ENCODE measurements at regions not wholly inside any gene's neighbourhood (a gene's known extent, or its start where the extent isn't known, plus 50 kb on each side); places are given as distances from the start of the nearest gene placed in this dataset.

DNA sequence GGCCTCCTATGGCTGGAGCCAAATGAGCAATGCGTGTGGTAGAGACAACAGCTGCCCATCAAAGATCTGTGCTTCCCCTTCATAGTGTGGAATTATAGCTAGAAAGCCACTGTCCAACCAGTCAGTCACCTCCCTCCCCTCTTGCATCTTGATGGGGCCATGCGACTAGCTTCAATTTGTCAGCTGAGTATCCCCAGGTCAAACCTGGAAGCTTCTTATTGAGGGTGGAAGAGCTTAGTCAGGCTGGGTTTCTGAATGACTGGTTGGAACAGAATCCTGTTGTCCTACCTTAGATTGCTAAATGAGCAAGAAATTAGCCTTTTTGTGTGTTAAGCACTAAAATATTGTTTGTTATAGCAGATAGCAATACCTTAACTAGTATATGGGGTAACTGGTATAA lies 625.4 kb downstream of the PTPRC start:
- TF ChIP-seq POLR2AphosphoS5 (IDR thresholded peaks at IDR 0.05) (no peak), MXI1 (conservative IDR thresholded peaks at IDR 0.05; ENCODE audit: poor library complexity, severe bottlenecking) (no peak), EZH2 (IDR thresholded peaks at IDR 0.05; ENCODE audit: borderline replicate concordance, insufficient read depth, low read length, poor library complexity, severe bottlenecking) (no peak)
- TF ChIP-seq, protein P1, sequence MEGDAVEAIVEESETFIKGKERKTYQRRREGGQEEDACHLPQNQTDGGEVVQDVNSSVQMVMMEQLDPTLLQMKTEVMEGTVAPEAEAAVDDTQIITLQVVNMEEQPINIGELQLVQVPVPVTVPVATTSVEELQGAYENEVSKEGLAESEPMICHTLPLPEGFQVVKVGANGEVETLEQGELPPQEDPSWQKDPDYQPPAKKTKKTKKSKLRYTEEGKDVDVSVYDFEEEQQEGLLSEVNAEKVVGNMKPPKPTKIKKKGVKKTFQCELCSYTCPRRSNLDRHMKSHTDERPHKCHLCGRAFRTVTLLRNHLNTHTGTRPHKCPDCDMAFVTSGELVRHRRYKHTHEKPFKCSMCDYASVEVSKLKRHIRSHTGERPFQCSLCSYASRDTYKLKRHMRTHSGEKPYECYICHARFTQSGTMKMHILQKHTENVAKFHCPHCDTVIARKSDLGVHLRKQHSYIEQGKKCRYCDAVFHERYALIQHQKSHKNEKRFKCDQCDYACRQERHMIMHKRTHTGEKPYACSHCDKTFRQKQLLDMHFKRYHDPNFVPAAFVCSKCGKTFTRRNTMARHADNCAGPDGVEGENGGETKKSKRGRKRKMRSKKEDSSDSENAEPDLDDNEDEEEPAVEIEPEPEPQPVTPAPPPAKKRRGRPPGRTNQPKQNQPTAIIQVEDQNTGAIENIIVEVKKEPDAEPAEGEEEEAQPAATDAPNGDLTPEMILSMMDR (IDR thresholded peaks at IDR 0.05; ENCODE audit: poor library complexity, severe bottlenecking): no peak
- TF ChIP-seq, protein P2, sequence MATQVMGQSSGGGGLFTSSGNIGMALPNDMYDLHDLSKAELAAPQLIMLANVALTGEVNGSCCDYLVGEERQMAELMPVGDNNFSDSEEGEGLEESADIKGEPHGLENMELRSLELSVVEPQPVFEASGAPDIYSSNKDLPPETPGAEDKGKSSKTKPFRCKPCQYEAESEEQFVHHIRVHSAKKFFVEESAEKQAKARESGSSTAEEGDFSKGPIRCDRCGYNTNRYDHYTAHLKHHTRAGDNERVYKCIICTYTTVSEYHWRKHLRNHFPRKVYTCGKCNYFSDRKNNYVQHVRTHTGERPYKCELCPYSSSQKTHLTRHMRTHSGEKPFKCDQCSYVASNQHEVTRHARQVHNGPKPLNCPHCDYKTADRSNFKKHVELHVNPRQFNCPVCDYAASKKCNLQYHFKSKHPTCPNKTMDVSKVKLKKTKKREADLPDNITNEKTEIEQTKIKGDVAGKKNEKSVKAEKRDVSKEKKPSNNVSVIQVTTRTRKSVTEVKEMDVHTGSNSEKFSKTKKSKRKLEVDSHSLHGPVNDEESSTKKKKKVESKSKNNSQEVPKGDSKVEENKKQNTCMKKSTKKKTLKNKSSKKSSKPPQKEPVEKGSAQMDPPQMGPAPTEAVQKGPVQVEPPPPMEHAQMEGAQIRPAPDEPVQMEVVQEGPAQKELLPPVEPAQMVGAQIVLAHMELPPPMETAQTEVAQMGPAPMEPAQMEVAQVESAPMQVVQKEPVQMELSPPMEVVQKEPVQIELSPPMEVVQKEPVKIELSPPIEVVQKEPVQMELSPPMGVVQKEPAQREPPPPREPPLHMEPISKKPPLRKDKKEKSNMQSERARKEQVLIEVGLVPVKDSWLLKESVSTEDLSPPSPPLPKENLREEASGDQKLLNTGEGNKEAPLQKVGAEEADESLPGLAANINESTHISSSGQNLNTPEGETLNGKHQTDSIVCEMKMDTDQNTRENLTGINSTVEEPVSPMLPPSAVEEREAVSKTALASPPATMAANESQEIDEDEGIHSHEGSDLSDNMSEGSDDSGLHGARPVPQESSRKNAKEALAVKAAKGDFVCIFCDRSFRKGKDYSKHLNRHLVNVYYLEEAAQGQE (IDR thresholded peaks at IDR 0.05; ENCODE audit: borderline replicate concordance): no peak

Measured in neural cell (in vitro differentiated cells).